Activated naive CD4-positive, alpha-beta T cell treated with anti-CD3 and anti-CD28 coated beads, Interleukin-2, amount 50 U/mL, for 72 hours (primary cell): ENCODE measurements at regions not wholly inside any gene's neighbourhood (a gene's known extent, or its start where the extent isn't known, plus 50 kb on each side); places are given as distances from the start of the nearest gene placed in this dataset.

Experiments used
- ATAC-seq, 2 donors: fragments of 150-1000 bp; cut with Tn5 transposase; 2 replicates each; pipeline ENCODE4 v1.10.0; 2021; ENCODE audit warnings: mild to moderate bottlenecking in 2 of 2, moderate library complexity in 2 of 2
- DNase-seq, 2 donors: peaks; one replicate each; pipeline ENCODE4 v3.0.0; 2021 to 2022; ENCODE audit warnings: low spot score in 2 of 2
- H3K27ac Mint-ChIP-seq, 2 donors: one replicate each; pipeline ENCODE4 v1.8.0; 2022; ENCODE audit warnings: mild to moderate bottlenecking in 2 of 2, mixed read lengths in 2 of 2
- H3K36me3 Mint-ChIP-seq, 2 donors: one replicate each; pipeline ENCODE4 v1.8.0; 2022; ENCODE audit warnings: mixed read lengths in 2 of 2
- H3K9me3 Mint-ChIP-seq, 2 donors: one replicate each; pipeline ENCODE4 v1.8.0; 2022; ENCODE audit warnings: mixed read lengths in 2 of 2

GRCh38 chr5:146254223-146254622, 50.8 kb downstream of the RBM27 start:
- Mint-ChIP-seq H3K9me3 (no peaks in the 10 kb centered on the region), H3K36me3 (peaks cover 0 to 6% of the 10 kb centered on the region in 2 donors), H3K27ac (peak overlapping the region in 1 of 2 donors; percentile 91)
- DNase-seq = no peak
- ATAC-seq = peak in 1 of 2 donors; percentile 72

- no peaks in the 10 kb centered on the region for H3K9me3 Mint-ChIP-seq
- no peak for ATAC-seq
- DNase-seq = no peak
- H3K27ac Mint-ChIP-seq = no peak overlapping the region
- H3K36me3 Mint-ChIP-seq = peaks cover 4 to 5% of the 10 kb centered on the region in 2 donors
Observed at GRCh38 chr5:146273109-146273508, 65.5 kb upstream of the POU4F3 start.

GRCh38 chr5:146283344-146283761, 55.3 kb upstream of the POU4F3 start:
- no peaks in the 10 kb centered on the region for H3K36me3 Mint-ChIP-seq
- DNase-seq = no peak
- no peak for ATAC-seq
- H3K9me3 Mint-ChIP-seq = no peaks in the 10 kb centered on the region
- H3K27ac Mint-ChIP-seq = peak overlapping the region in 1 of 2 donors; percentile 65

GRCh38 chr5:146284016-146284415, 54.6 kb upstream of the POU4F3 start:
- no peak for ATAC-seq
- no peak for DNase-seq
- Mint-ChIP-seq H3K36me3 (no peaks in the 10 kb centered on the region), H3K27ac (peak overlapping the region in 1 of 2 donors; percentile 7), H3K9me3 (no peaks in the 10 kb centered on the region)
